ENCODE measurements at regions not wholly inside any gene's neighbourhood (a gene's known extent, or its start where the extent isn't known, plus 50 kb on each side); places are given as distances from the start of the nearest gene placed in this dataset.

- 94 to 95% methylated on average over 1 of the region's 1 CpG for WGBS, 2 donors
- ATAC-seq (ENCODE audit: low FRiP score in 2 of 2) (no peak), DNase-seq (no peak)
- Histone ChIP-seq H3K9me3 (peaks cover 0 to 5% (median 2%) of the 10 kb centered on the region in 4 donors), H3K27me3 (no peaks in the 10 kb centered on the region), H3K4me1 (no peaks in the 10 kb centered on the region), H3K36me3 (no peaks in the 10 kb centered on the region), H3K27ac (no peak overlapping the region), H3K4me3 (no peak overlapping the region)
- TF ChIP-seq CTCF (IDR thresholded peaks at IDR 0.05) (no peak), EP300 (IDR thresholded peaks at IDR 0.05) (no peak), POLR2A (IDR thresholded peaks at IDR 0.05) (no peak), POLR2AphosphoS5 (IDR thresholded peaks at IDR 0.05) (no peak)
Observed at GRCh38 chr2:105977807-105978206, 216.3 kb downstream of the UXS1 start.

GRCh38 chr2:105977212-105977611 is 216.9 kb downstream of the UXS1 start:
- H3K4me3 ChIP-seq, result no peak overlapping the region
- H3K27me3 ChIP-seq, result no peaks in the 10 kb centered on the region
- TF ChIP-seq POLR2A (IDR thresholded peaks at IDR 0.05) (no peak), POLR2AphosphoS5 (IDR thresholded peaks at IDR 0.05) (no peak), EP300 (IDR thresholded peaks at IDR 0.05) (no peak), CTCF (IDR thresholded peaks at IDR 0.05) (no peak)
- ATAC-seq (ENCODE audit: low FRiP score in 2 of 2) (no peak), DNase-seq (no peak)
- no peaks in the 10 kb centered on the region for H3K36me3 ChIP-seq
- H3K27ac ChIP-seq, result no peak overlapping the region
- H3K4me1 ChIP-seq, result no peaks in the 10 kb centered on the region
- WGBS, 2 donors, result 79 to 92% methylated on average over 5 of the region's 5 CpGs
- peaks cover 0 to 5% (median 2%) of the 10 kb centered on the region in 4 donors for H3K9me3 ChIP-seq

GRCh38 chr2:105974812-105975211 is 219.3 kb downstream of the UXS1 start:
- TF ChIP-seq POLR2AphosphoS5 (IDR thresholded peaks at IDR 0.05) (no peak), CTCF (IDR thresholded peaks at IDR 0.05) (no peak), POLR2A (IDR thresholded peaks at IDR 0.05) (no peak), EP300 (IDR thresholded peaks at IDR 0.05) (no peak)
- DNase-seq (no peak), ATAC-seq (ENCODE audit: low FRiP score in 2 of 2) (no peak)

GRCh38 chr2:105972927-105973326 is 221.2 kb downstream of the UXS1 start:
- DNase-seq (no peak), ATAC-seq (ENCODE audit: low FRiP score in 2 of 2) (no peak)
- TF ChIP-seq CTCF (IDR thresholded peaks at IDR 0.05) (no peak), POLR2AphosphoS5 (IDR thresholded peaks at IDR 0.05) (no peak), EP300 (IDR thresholded peaks at IDR 0.05) (no peak)
- Histone ChIP-seq H3K9me3 (peaks cover 0 to 3% (median 0%) of the 10 kb centered on the region in 4 donors), H3K4me3 (no peak overlapping the region), H3K27me3 (no peaks in the 10 kb centered on the region), H3K36me3 (no peaks in the 10 kb centered on the region), H3K27ac (no peak overlapping the region), H3K4me1 (no peaks in the 10 kb centered on the region)
- 75 to 79% methylated on average over 5 to 6 of the region's 6 CpGs for WGBS, 2 donors

More at GRCh38 chr2:105974812-105975211, 219.3 kb downstream of the UXS1 start:
- H3K9me3 ChIP-seq, result peaks cover 0 to 5% (median 2%) of the 10 kb centered on the region in 4 donors
- H3K4me1 ChIP-seq, result no peaks in the 10 kb centered on the region
- no peaks in the 10 kb centered on the region for H3K27me3 ChIP-seq
- no peak overlapping the region for H3K4me3 ChIP-seq
- H3K27ac ChIP-seq, result no peak overlapping the region
- no peaks in the 10 kb centered on the region for H3K36me3 ChIP-seq

GRCh38 chr2:105972246-105972645 is 221.9 kb downstream of the UXS1 start:
- ATAC-seq (ENCODE audit: low FRiP score in 2 of 2) (no peak), DNase-seq (no peak)
- H3K4me1 ChIP-seq, result no peaks in the 10 kb centered on the region
- TF ChIP-seq POLR2AphosphoS5 (IDR thresholded peaks at IDR 0.05) (no peak), EP300 (IDR thresholded peaks at IDR 0.05) (no peak), CTCF (IDR thresholded peaks at IDR 0.05) (no peak), POLR2A (IDR thresholded peaks at IDR 0.05) (no peak)
- 71% methylated on average over 2 to 3 of the region's 3 CpGs for WGBS, 2 donors
- H3K36me3 ChIP-seq, result no peaks in the 10 kb centered on the region
- H3K27ac ChIP-seq, result no peak overlapping the region
- no peaks in the 10 kb centered on the region for H3K27me3 ChIP-seq
- peaks cover 0 to under 1% (median 0%) of the 10 kb centered on the region in 4 donors for H3K9me3 ChIP-seq
- H3K4me3 ChIP-seq, result no peak overlapping the region
